Tibial nerve (tissue), 3 donors: ENCODE measurements at regions not wholly inside any gene's neighbourhood (a gene's known extent, or its start where the extent isn't known, plus 50 kb on each side); places are given as distances from the start of the nearest gene placed in this dataset.

Source experiments
- POLR2A ChIP-seq, 2 donors: fragments of 450-650 bp; IDR thresholded peaks; one replicate each; pipeline ENCODE4 v1.6.1; 2017; ENCODE audit warnings: antibody characterized with exemption in 2 of 2, mild to moderate bottlenecking in 2 of 2, moderate library complexity in 2 of 2
- TF ChIP-seq, protein P1 (sequence below), 5 experiments: fragments of 200-600 bp in 3 of 5; fragments of 450-650 bp in 2 of 5; sonication (generic) in 3 of 5; IDR thresholded peaks; one replicate each; pipeline ENCODE4 v1.5.1; 2016 to 2019; ENCODE audit warnings: antibody characterized with exemption in 5 of 5, mild to moderate bottlenecking in 3 of 5, moderate library complexity in 2 of 5

DNA sequence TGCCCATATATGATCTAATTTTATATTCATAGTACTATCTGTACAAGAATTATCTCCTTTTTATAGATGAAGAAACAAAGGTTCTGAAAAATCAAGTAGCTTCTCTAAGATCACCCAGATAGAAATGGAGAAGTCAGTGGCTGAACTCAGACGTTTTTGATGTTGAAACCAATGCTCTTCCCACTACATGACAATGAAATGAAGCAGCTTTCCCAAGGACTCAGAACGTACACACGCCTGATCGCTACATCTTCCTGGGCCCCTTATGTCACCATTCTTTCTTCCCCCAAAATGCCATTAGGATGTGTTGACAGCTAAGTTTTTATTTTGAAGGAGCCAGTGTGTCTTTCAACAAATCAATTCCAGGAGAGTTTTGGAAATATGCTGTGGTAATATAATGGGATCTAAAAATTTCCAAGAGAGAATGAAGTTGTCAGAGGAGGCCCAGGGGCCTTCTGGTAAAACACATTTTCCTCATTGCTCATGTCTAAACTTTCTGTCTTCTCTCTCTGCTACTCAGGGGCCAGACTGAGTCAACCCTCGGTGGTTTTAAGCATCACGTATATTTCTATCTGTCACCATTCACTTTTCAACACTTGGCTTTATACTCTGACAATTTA is 98.1 kb upstream of the COL21A1 start:
- no peak for TF ChIP-seq POLR2A (IDR thresholded peaks at IDR 0.05)
- TF ChIP-seq, protein P1, sequence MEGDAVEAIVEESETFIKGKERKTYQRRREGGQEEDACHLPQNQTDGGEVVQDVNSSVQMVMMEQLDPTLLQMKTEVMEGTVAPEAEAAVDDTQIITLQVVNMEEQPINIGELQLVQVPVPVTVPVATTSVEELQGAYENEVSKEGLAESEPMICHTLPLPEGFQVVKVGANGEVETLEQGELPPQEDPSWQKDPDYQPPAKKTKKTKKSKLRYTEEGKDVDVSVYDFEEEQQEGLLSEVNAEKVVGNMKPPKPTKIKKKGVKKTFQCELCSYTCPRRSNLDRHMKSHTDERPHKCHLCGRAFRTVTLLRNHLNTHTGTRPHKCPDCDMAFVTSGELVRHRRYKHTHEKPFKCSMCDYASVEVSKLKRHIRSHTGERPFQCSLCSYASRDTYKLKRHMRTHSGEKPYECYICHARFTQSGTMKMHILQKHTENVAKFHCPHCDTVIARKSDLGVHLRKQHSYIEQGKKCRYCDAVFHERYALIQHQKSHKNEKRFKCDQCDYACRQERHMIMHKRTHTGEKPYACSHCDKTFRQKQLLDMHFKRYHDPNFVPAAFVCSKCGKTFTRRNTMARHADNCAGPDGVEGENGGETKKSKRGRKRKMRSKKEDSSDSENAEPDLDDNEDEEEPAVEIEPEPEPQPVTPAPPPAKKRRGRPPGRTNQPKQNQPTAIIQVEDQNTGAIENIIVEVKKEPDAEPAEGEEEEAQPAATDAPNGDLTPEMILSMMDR (IDR thresholded peaks at IDR 0.05) = no peak
